ENCODE measurements at regions not wholly inside any gene's neighbourhood (a gene's known extent, or its start where the extent isn't known, plus 50 kb on each side); places are given as distances from the start of the nearest gene placed in this dataset.

GRCh38 chr5:171728686-171729085, 56.9 kb upstream of the SMIM23 start:
- no peak overlapping the region for H3K27ac Mint-ChIP-seq
- intact Hi-C loops (cut with micrococcal nuclease) = no loop called here
- peaks cover 9 to 44% of the 10 kb centered on the region in 2 donors for H3K27me3 Mint-ChIP-seq (ENCODE audit: low read depth in 2 of 2)
- no CpG with 5 or more reads among the region's 1 CpG for WGBS (ENCODE audit: insufficient coverage)
- peaks cover 2 to 5% of the 10 kb centered on the region in 2 donors for H3K9me3 Mint-ChIP-seq
- no peak overlapping the region for H3K4me3 ChIP-seq (ENCODE audit: low read length)
- H3K4me1 Mint-ChIP-seq = no peaks in the 10 kb centered on the region
- no peak for ATAC-seq
- H3K27ac ChIP-seq (ENCODE audit: low read length) = no peak overlapping the region
- H3K9me3 ChIP-seq (ENCODE audit: control insufficient read depth, insufficient read depth, low read length) = no peaks in the 10 kb centered on the region
- H3K4me3 Mint-ChIP-seq = no peak overlapping the region
- H3K4me1 ChIP-seq (ENCODE audit: control insufficient read depth, insufficient read depth, low read length) = no peaks in the 10 kb centered on the region
- peaks cover 18% of the 10 kb centered on the region for H3K36me3 Mint-ChIP-seq
- no peak for TF ChIP-seq CTCF (IDR thresholded peaks at IDR 0.05)
- no peak for DNase-seq
- no peaks in the 10 kb centered on the region for H3K27me3 ChIP-seq (ENCODE audit: control insufficient read depth, insufficient read depth, low read length)
- no peaks in the 10 kb centered on the region for H3K36me3 ChIP-seq (ENCODE audit: control insufficient read depth, insufficient read depth, low read length)
